GM23338 (cell line): ENCODE measurements at regions not wholly inside any gene's neighbourhood (a gene's known extent, or its start where the extent isn't known, plus 50 kb on each side); places are given as distances from the start of the nearest gene placed in this dataset.

Source experiments
- ATAC-seq: fragments of 200-7000 bp; cut with Tn5 transposase; 3 replicates; pipeline ENCODE4 v1.9.1; 2020
- DNase-seq: peaks from one replicate; pipeline ENCODE4 v3.0.0-alpha.2; 2015; ENCODE audit warnings: low spot score
- H2AFZ ChIP-seq: fragments of 200-600 bp; sonication (generic); 2 replicates; pipeline ENCODE4 v1.8.0; 2016; ENCODE audit warnings: antibody characterized with exemption, mild to moderate bottlenecking, moderate library complexity
- H3F3A ChIP-seq: fragments of 200-600 bp; sonication (generic); replicated peaks from 2 replicates; pipeline ENCODE4 v1.8.0; 2017; ENCODE audit warnings: antibody characterized with exemption, mixed run types, low read depth
- H3K27ac ChIP-seq: fragments of 200-600 bp; sonication (generic); 2 replicates; pipeline ENCODE4 v1.6.1; 2016; ENCODE audit warnings: low read depth
- H3K27me3 ChIP-seq: fragments of 200-600 bp; sonication (generic); 2 replicates; pipeline ENCODE4 v1.8.0; 2016; ENCODE audit warnings: mild to moderate bottlenecking, mixed run types, moderate library complexity; ENCODE audit not compliant: insufficient read depth
- H3K36me3 ChIP-seq: fragments of 200-600 bp; sonication (generic); 2 replicates; pipeline ENCODE4 v1.8.0; 2016; ENCODE audit warnings: mild to moderate bottlenecking; ENCODE audit not compliant: insufficient read depth
- H3K4me1 ChIP-seq: fragments of 200-600 bp; sonication (generic); 2 replicates; pipeline ENCODE4 v1.8.0; 2016; ENCODE audit warnings: mild to moderate bottlenecking, moderate library complexity; ENCODE audit not compliant: insufficient read depth
- H3K4me2 ChIP-seq: fragments of 200-600 bp; sonication (generic); 2 replicates; pipeline ENCODE4 v1.7.1; 2017; ENCODE audit warnings: mixed run types
- H3K4me3 ChIP-seq: fragments of 200-600 bp; sonication (generic); 2 replicates; pipeline ENCODE4 v1.6.1; 2016; ENCODE audit warnings: mixed run types
- H3K79me2 ChIP-seq: fragments of 200-600 bp; sonication (generic); replicated peaks from 2 replicates; pipeline ENCODE4 v1.8.0; 2017; ENCODE audit warnings: mild to moderate bottlenecking; ENCODE audit not compliant: insufficient read depth
- H3K9me2 ChIP-seq: fragments of 200-600 bp; sonication (generic); 2 replicates; pipeline ENCODE4 v1.8.0; 2017; ENCODE audit not compliant: insufficient read depth
- H4K20me1 ChIP-seq: fragments of 200-600 bp; sonication (generic); replicated peaks from 2 replicates; pipeline ENCODE4 v1.8.0; 2017; ENCODE audit warnings: mild to moderate bottlenecking; ENCODE audit not compliant: insufficient read depth
- H3K27ac Mint-ChIP-seq: 2 replicates; pipeline ENCODE4 v1.8.0; 2020; ENCODE audit warnings: inconsistent platforms, mild to moderate bottlenecking, moderate library complexity, mixed read lengths
- H3K27me3 Mint-ChIP-seq: 3 replicates; pipeline ENCODE4 v1.8.0; 2022; ENCODE audit warnings: low read depth, mild to moderate bottlenecking, moderate library complexity, mixed read lengths, inconsistent platforms; ENCODE audit not compliant: insufficient read depth, poor library complexity
- H3K36me3 Mint-ChIP-seq: 3 replicates; pipeline ENCODE4 v1.8.0; 2021; ENCODE audit warnings: low read depth, mild to moderate bottlenecking, inconsistent platforms, moderate library complexity, mixed read lengths
- H3K4me1 Mint-ChIP-seq: 3 replicates; pipeline ENCODE4 v1.8.0; 2020; ENCODE audit warnings: mild to moderate bottlenecking, inconsistent platforms, mixed read lengths
- H3K4me3 Mint-ChIP-seq: 3 replicates; pipeline ENCODE4 v1.8.0; 2021; ENCODE audit warnings: moderate library complexity, mild to moderate bottlenecking, inconsistent platforms, mixed read lengths
- H3K9me3 Mint-ChIP-seq: 3 replicates; pipeline ENCODE4 v1.8.0; 2020; ENCODE audit warnings: moderate library complexity, mild to moderate bottlenecking, inconsistent platforms, mixed read lengths
- CREB1 ChIP-seq: fragments of 250-450 bp; sonication (Bioruptor Pico); IDR thresholded peaks from 2 replicates; pipeline ENCODE4 v1.5.0; 2020; ENCODE audit warnings: low read depth, mild to moderate bottlenecking, moderate library complexity
- CTCF ChIP-seq, 2 experiments: fragments of 200-600 bp in 1 of 2; sonication (generic) in 1 of 2; conservative IDR thresholded peaks; 2 replicates each; pipeline versions ENCODE4 v1.5.1 to v1.6.1; 2016 to 2017; ENCODE audit warnings: antibody characterized with exemption in 2 of 2, low read depth in 2 of 2, mild to moderate bottlenecking in 2 of 2, moderate library complexity in 1 of 2
- EZH2 ChIP-seq: fragments of 200-600 bp; sonication (generic); IDR thresholded peaks from one replicate; pipeline ENCODE4 v1.8.0; 2017; ENCODE audit warnings: antibody characterized with exemption, mild to moderate bottlenecking, low read depth; ENCODE audit not compliant: unreplicated experiment
- JUNB ChIP-seq: IDR thresholded peaks from one replicate; pipeline ENCODE4 v1.6.1; 2016; ENCODE audit warnings: antibody characterized with exemption; ENCODE audit not compliant: unreplicated experiment
- NANOG ChIP-seq: IDR thresholded peaks from 2 replicates; pipeline ENCODE4 v1.6.1; 2016; ENCODE audit warnings: antibody characterized with exemption, borderline replicate concordance
- POLR2AphosphoS5 ChIP-seq: IDR thresholded peaks from 2 replicates; pipeline ENCODE4 v1.6.1; 2016; ENCODE audit warnings: antibody characterized with exemption, low read depth
- STAT1 ChIP-seq: IDR thresholded peaks from one replicate; pipeline ENCODE4 v1.6.1; 2016; ENCODE audit warnings: antibody characterized with exemption; ENCODE audit not compliant: unreplicated experiment
- ZNF114 ChIP-seq: fragments of 250-450 bp; sonication (Bioruptor Pico); IDR thresholded peaks from 2 replicates; pipeline ENCODE4 v1.5.0; 2020; ENCODE audit warnings: mild to moderate bottlenecking, moderate library complexity
- ZNF331 ChIP-seq: fragments of 250-450 bp; sonication (Bioruptor Pico); IDR thresholded peaks from 2 replicates; pipeline ENCODE4 v1.5.0; 2020; ENCODE audit warnings: low read depth, mild to moderate bottlenecking, moderate library complexity
- TF ChIP-seq, protein P1 (sequence below): IDR thresholded peaks from one replicate; pipeline ENCODE4 v1.6.1; 2018; ENCODE audit warnings: antibody characterized with exemption; ENCODE audit not compliant: unreplicated experiment
- TF ChIP-seq, protein P2 (sequence below): fragments of 250-450 bp; sonication (Bioruptor Pico); IDR thresholded peaks from 2 replicates; pipeline ENCODE4 v1.5.0; 2020; ENCODE audit warnings: mild to moderate bottlenecking, moderate library complexity

- Mint-ChIP-seq H3K4me3 (no peak overlapping the region), H3K9me3 (no peaks in the 10 kb centered on the region; the same call in 2 of the 3 replicates), H3K27me3 (peaks cover 2% of the 10 kb centered on the region), H3K36me3 (no peaks in the 10 kb centered on the region), H3K27ac (no peak overlapping the region), H3K4me1 (peaks cover 75% of the 10 kb centered on the region)
- peaks cover 62% of the 10 kb centered on the region for H3K79me2 ChIP-seq
- no peaks in the 10 kb centered on the region for H3K36me3 ChIP-seq
- DNase-seq, result no peak
- no peak for TF ChIP-seq STAT1
- no peak for TF ChIP-seq ZNF331 (CRISPR knock-in tag)
- TF ChIP-seq NANOG, result no peak
- TF ChIP-seq, protein P1, sequence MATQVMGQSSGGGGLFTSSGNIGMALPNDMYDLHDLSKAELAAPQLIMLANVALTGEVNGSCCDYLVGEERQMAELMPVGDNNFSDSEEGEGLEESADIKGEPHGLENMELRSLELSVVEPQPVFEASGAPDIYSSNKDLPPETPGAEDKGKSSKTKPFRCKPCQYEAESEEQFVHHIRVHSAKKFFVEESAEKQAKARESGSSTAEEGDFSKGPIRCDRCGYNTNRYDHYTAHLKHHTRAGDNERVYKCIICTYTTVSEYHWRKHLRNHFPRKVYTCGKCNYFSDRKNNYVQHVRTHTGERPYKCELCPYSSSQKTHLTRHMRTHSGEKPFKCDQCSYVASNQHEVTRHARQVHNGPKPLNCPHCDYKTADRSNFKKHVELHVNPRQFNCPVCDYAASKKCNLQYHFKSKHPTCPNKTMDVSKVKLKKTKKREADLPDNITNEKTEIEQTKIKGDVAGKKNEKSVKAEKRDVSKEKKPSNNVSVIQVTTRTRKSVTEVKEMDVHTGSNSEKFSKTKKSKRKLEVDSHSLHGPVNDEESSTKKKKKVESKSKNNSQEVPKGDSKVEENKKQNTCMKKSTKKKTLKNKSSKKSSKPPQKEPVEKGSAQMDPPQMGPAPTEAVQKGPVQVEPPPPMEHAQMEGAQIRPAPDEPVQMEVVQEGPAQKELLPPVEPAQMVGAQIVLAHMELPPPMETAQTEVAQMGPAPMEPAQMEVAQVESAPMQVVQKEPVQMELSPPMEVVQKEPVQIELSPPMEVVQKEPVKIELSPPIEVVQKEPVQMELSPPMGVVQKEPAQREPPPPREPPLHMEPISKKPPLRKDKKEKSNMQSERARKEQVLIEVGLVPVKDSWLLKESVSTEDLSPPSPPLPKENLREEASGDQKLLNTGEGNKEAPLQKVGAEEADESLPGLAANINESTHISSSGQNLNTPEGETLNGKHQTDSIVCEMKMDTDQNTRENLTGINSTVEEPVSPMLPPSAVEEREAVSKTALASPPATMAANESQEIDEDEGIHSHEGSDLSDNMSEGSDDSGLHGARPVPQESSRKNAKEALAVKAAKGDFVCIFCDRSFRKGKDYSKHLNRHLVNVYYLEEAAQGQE, result no peak
- TF ChIP-seq EZH2, result no peak
- TF ChIP-seq JUNB, result no peak
- no peak for TF ChIP-seq CREB1 (CRISPR knock-in tag)
- no peak for TF ChIP-seq CTCF (conservative IDR thresholded peaks at IDR 0.05; ENCODE audit: low read depth in 2 of 2)
- TF ChIP-seq POLR2AphosphoS5, result no peak
- ATAC-seq, result no peak
- H4K20me1 ChIP-seq, result no peaks in the 10 kb centered on the region
- H3F3A ChIP-seq, result no peaks in the 10 kb centered on the region
- H3K4me1 ChIP-seq, result peaks cover 44% of the 10 kb centered on the region
- H2AFZ ChIP-seq, result no peak overlapping the region
- H3K4me2 ChIP-seq, result no peak overlapping the region
- no peak overlapping the region for H3K27ac ChIP-seq
- no peak overlapping the region for H3K4me3 ChIP-seq
- H3K27me3 ChIP-seq, result no peaks in the 10 kb centered on the region
- H3K9me2 ChIP-seq, result no peaks in the 10 kb centered on the region
Measured at GRCh38 chr9:110105107-110105506, 102.9 kb downstream of the C9orf152 start.

GRCh38 chr9:110106661-110107060 is 101.3 kb downstream of the C9orf152 start:
- H4K20me1 ChIP-seq, result no peaks in the 10 kb centered on the region
- peaks cover 50% of the 10 kb centered on the region for H3K4me1 ChIP-seq
- no peaks in the 10 kb centered on the region for H3K9me2 ChIP-seq
- H3K4me3 ChIP-seq, result no peak overlapping the region
- H3K36me3 ChIP-seq, result no peaks in the 10 kb centered on the region
- peaks cover 69% of the 10 kb centered on the region for H3K4me1 Mint-ChIP-seq
- H3K4me2 ChIP-seq, result no peak overlapping the region
- DNase-seq (no peak), ATAC-seq (no peak)
- H3K79me2 ChIP-seq, result peaks cover 59% of the 10 kb centered on the region
- no peak overlapping the region for H2AFZ ChIP-seq
- no peaks in the 10 kb centered on the region; the same call in 2 of the 3 replicates for H3K9me3 Mint-ChIP-seq
- no peak overlapping the region for H3K4me3 Mint-ChIP-seq
- H3K36me3 Mint-ChIP-seq, result no peaks in the 10 kb centered on the region
- H3K27me3 Mint-ChIP-seq, result peaks cover 2% of the 10 kb centered on the region
- no peaks in the 10 kb centered on the region for H3F3A ChIP-seq
- no peaks in the 10 kb centered on the region for H3K27me3 ChIP-seq
- no peak overlapping the region for H3K27ac Mint-ChIP-seq
- H3K27ac ChIP-seq, result no peak overlapping the region
- TF ChIP-seq POLR2AphosphoS5, result no peak
- TF ChIP-seq, protein P2, sequence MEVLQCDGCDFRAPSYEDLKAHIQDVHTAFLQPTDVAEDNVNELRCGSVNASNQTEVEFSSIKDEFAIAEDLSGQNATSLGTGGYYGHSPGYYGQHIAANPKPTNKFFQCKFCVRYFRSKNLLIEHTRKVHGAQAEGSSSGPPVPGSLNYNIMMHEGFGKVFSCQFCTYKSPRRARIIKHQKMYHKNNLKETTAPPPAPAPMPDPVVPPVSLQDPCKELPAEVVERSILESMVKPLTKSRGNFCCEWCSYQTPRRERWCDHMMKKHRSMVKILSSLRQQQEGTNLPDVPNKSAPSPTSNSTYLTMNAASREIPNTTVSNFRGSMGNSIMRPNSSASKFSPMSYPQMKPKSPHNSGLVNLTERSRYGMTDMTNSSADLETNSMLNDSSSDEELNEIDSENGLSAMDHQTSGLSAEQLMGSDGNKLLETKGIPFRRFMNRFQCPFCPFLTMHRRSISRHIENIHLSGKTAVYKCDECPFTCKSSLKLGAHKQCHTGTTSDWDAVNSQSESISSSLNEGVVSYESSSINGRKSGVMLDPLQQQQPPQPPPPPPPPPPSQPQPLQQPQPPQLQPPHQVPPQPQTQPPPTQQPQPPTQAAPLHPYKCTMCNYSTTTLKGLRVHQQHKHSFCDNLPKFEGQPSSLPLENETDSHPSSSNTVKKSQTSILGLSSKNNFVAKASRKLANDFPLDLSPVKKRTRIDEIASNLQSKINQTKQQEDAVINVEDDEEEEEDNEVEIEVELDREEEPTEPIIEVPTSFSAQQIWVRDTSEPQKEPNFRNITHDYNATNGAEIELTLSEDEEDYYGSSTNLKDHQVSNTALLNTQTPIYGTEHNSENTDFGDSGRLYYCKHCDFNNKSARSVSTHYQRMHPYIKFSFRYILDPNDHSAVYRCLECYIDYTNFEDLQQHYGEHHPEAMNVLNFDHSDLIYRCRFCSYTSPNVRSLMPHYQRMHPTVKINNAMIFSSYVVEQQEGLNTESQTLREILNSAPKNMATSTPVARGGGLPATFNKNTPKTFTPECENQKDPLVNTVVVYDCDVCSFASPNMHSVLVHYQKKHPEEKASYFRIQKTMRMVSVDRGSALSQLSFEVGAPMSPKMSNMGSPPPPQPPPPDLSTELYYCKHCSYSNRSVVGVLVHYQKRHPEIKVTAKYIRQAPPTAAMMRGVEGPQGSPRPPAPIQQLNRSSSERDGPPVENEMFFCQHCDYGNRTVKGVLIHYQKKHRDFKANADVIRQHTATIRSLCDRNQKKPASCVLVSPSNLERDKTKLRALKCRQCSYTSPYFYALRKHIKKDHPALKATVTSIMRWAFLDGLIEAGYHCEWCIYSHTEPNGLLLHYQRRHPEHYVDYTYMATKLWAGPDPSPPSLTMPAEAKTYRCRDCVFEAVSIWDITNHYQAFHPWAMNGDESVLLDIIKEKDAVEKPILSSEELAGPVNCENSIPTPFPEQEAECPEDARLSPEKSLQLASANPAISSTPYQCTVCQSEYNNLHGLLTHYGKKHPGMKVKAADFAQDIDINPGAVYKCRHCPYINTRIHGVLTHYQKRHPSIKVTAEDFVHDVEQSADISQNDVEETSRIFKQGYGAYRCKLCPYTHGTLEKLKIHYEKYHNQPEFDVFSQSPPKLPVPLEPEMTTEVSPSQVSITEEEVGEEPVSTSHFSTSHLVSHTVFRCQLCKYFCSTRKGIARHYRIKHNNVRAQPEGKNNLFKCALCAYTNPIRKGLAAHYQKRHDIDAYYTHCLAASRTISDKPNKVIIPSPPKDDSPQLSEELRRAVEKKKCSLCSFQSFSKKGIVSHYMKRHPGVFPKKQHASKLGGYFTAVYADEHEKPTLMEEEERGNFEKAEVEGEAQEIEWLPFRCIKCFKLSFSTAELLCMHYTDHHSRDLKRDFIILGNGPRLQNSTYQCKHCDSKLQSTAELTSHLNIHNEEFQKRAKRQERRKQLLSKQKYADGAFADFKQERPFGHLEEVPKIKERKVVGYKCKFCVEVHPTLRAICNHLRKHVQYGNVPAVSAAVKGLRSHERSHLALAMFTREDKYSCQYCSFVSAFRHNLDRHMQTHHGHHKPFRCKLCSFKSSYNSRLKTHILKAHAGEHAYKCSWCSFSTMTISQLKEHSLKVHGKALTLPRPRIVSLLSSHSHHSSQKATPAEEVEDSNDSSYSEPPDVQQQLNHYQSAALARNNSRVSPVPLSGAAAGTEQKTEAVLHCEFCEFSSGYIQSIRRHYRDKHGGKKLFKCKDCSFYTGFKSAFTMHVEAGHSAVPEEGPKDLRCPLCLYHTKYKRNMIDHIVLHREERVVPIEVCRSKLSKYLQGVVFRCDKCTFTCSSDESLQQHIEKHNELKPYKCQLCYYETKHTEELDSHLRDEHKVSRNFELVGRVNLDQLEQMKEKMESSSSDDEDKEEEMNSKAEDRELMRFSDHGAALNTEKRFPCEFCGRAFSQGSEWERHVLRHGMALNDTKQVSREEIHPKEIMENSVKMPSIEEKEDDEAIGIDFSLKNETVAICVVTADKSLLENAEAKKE (CRISPR knock-in tag), result no peak
- TF ChIP-seq ZNF114 (CRISPR knock-in tag), result no peak
- no peak for TF ChIP-seq STAT1
